Transverse colon (tissue), 4 donors: ENCODE measurements at regions not wholly inside any gene's neighbourhood (a gene's known extent, or its start where the extent isn't known, plus 50 kb on each side); places are given as distances from the start of the nearest gene placed in this dataset.
"Not testable (repeated sequence)": the region's sequence is repeated elsewhere in the genome, so short reads cannot be mapped to it uniquely, and the experiment has no call there.

ENCODE experiments used
- DNase-seq: peaks from one replicate; pipeline ENCODE4 v3.0.0-alpha.2; 2019
- H3K27ac ChIP-seq, 4 donors: fragments of 200-600 bp; sonication (generic); 2 replicates each; pipeline ENCODE4 v1.5.1; 2016 to 2018; ENCODE audit warnings: inconsistent platforms in 4 of 4
- H3K27me3 ChIP-seq: fragments of 200-600 bp; sonication (generic); 2 replicates; pipeline ENCODE4 v1.5.1; 2017; ENCODE audit warnings: inconsistent platforms
- H3K36me3 ChIP-seq, 4 donors: fragments of 200-600 bp; sonication (generic); 2 replicates each; pipeline ENCODE4 v1.5.1; 2017 to 2019; ENCODE audit warnings: inconsistent platforms in 4 of 4
- H3K4me1 ChIP-seq, 4 donors: fragments of 200-600 bp; sonication (generic); 2 replicates each; pipeline ENCODE4 v1.5.1; 2017 to 2020; ENCODE audit warnings: inconsistent platforms in 4 of 4
- H3K4me3 ChIP-seq, 4 donors: fragments of 200-600 bp; sonication (generic); 1 replicate in 1 of 4; 2 replicates in 3 of 4; pipeline versions ENCODE4 v1.5.1 to v1.6.1; 2017 to 2019; ENCODE audit warnings: inconsistent platforms in 4 of 4
- H3K9me3 ChIP-seq, 2 donors: fragments of 200-600 bp; sonication (generic); 2 replicates each; pipeline ENCODE4 v1.5.1; 2017 to 2019; ENCODE audit warnings: inconsistent platforms in 2 of 2
- CTCF ChIP-seq, 5 experiments: fragments of 200-600 bp in 3 of 5; fragments of 450-650 bp in 2 of 5; sonication (generic) in 3 of 5; IDR thresholded peaks; 1 replicate in 2 of 5; 2 replicates in 3 of 5; pipeline ENCODE4 v1.5.1; 2016 to 2017; ENCODE audit warnings: antibody characterized with exemption in 5 of 5, inconsistent platforms in 3 of 5, mild to moderate bottlenecking in 2 of 5, moderate library complexity in 1 of 5
- EP300 ChIP-seq: sonication (generic); formaldehyde crosslinking; IDR thresholded peaks from one replicate; pipeline ENCODE4 v1.6.1; 2017; ENCODE audit warnings: antibody characterized with exemption, low read depth
- POLR2A ChIP-seq: fragments of 450-650 bp; IDR thresholded peaks from one replicate; pipeline ENCODE4 v1.6.1; 2016; ENCODE audit warnings: antibody characterized with exemption, mild to moderate bottlenecking, moderate library complexity
- POLR2AphosphoS5 ChIP-seq, 3 donors: sonication (generic); formaldehyde crosslinking; IDR thresholded peaks; one replicate each; pipeline ENCODE4 v1.6.1; 2016; ENCODE audit warnings: antibody characterized with exemption in 3 of 3
- WGBS, 2 donors: methylation state at CpG; one replicate each; pipeline ENCODE4 v1.1.5; 2018; ENCODE audit warnings: low coverage in 1 of 2; 5-methylcytosine and 5-hydroxymethylcytosine counted together
- in situ Hi-C, 4 donors: fragments of 200-750 bp; cut with MboI; loops; one replicate each; pipeline versions ENCODE4 v1.15.0 to v1.15.1; 2017; ENCODE audit warnings: low sequenced_read_pairs in 3 of 4, low pct_ligation_motif_present in 1 of 4, low pct_unique_long_range_greater_than_20kb in 1 of 4
- intact Hi-C: fragments of 100-400 bp; cut with DNase I; formaldehyde crosslinking; loops from one replicate; pipeline ENCODE4 v1.15.1; 2023; ENCODE audit warnings: low total_unique reads

DNA sequence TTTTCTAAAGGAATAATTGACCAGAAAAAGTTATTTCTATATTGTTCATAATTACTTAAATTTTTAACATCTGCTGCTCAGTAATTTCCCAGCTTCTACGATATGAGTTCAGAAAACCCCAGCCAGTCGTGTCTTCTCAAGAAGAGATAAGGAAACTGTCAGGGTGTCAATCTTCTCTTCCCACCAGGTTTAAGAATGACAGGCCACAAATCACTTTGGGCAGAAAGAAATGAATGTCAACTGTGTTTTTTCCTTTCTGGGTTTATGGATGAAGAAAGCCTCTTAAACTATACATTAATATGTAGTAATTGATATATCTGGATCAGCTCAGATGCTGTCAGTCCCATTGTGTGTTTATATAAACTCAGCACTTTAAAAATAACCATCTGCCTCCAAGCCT, 453.2 kb upstream of the NUDT12 start:
- Histone ChIP-seq H3K9me3 (peaks cover 9% of the 10 kb centered on the region in 2 donors), H3K36me3 (no peaks in the 10 kb centered on the region), H3K27ac (no peak overlapping the region), H3K27me3 (no peaks in the 10 kb centered on the region), H3K4me1 (no peaks in the 10 kb centered on the region), H3K4me3 (no peak overlapping the region)
- in situ Hi-C loops, result no loop called here
- no peak for TF ChIP-seq EP300
- no peak for TF ChIP-seq POLR2AphosphoS5 (IDR thresholded peaks at IDR 0.05)
- TF ChIP-seq POLR2A, result no peak
- no peak for TF ChIP-seq CTCF (IDR thresholded peaks at IDR 0.05)
- 60 to 68% methylated on average over 2 of the region's 2 CpGs for WGBS, 2 donors
- DNase-seq, result no peak
- intact Hi-C loops, result no loop called here

DNA sequence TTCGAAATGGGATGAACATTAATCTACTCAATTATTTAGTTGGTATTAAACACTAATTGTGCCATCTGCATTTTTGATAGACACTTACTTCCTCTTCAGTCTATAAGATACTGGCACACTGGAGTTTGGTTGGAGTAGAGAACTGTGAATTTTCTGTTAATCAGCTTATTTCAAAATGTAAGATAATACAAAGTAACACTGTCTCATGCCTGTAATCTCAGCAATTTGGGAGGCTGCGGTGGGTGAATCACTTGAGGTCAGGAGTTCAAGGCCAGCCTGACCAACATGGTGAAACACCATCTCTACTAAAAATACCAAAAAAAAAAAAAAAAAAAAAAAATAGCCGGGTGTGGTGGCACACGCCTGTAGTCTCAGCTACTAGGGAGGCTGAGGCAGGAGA, 440.2 kb upstream of the NUDT12 start:
- H3K27me3 ChIP-seq, H3K9me3 ChIP-seq, in situ Hi-C loops, H3K4me1 ChIP-seq, intact Hi-C loops, DNase-seq, H3K4me3 ChIP-seq, H3K27ac ChIP-seq, H3K36me3 ChIP-seq: not testable (repeated sequence)
- WGBS, 2 donors, result 70 to 89% methylated on average over 2 to 4 of the region's 4 CpGs

- H3K36me3 ChIP-seq, result no peaks in the 10 kb centered on the region
- H3K4me1 ChIP-seq, result no peaks in the 10 kb centered on the region
- no peaks in the 10 kb centered on the region for H3K9me3 ChIP-seq
- TF ChIP-seq POLR2A (no peak), EP300 (no peak), CTCF (IDR thresholded peaks at IDR 0.05) (no peak)
- DNase-seq, result no peak
- WGBS, 2 donors, result 73 to 76% methylated on average over 2 of the region's 2 CpGs
- no peaks in the 10 kb centered on the region for H3K27me3 ChIP-seq
- H3K27ac ChIP-seq, result no peak overlapping the region
- no peak overlapping the region for H3K4me3 ChIP-seq
- intact Hi-C loops (no loop called here), in situ Hi-C loops (no loop called here)
Observed at GRCh38 chr5:104001136-104001535, 438.5 kb upstream of the NUDT12 start.

DNA sequence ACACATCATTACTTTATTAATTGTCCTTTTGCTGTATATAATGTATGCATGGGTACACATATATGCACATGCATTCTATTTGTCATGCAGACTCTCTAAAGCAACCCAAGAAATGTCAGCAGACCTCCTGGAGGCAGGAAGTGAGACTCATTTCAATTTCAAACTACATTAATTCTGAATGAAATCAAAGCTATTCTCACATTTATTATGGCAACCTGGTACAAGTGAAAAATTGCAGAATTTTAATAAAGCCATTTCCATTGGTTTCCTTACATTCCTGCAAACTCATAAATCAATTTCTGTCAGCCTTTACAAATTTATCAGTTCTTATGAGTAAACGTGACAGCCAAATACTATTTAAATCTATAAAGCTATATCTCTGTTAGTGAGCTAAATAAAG, 430.4 kb upstream of the NUDT12 start:
- TF ChIP-seq POLR2A, result no peak
- TF ChIP-seq POLR2AphosphoS5 (IDR thresholded peaks at IDR 0.05), result no peak
- 51 to 64% methylated on average over 1 of the region's 1 CpG for WGBS, 2 donors
- H3K4me1 ChIP-seq, result no peaks in the 10 kb centered on the region
- H3K27ac ChIP-seq, result no peak overlapping the region
- no peaks in the 10 kb centered on the region for H3K36me3 ChIP-seq
- no peak for DNase-seq
- intact Hi-C loops, result no loop called here
- no peaks in the 10 kb centered on the region for H3K9me3 ChIP-seq
- H3K27me3 ChIP-seq, result no peaks in the 10 kb centered on the region
- H3K4me3 ChIP-seq, result no peak overlapping the region
- in situ Hi-C loops, result no loop called here

GRCh38 chr5:103990064-103990463, 427.5 kb upstream of the NUDT12 start:
- WGBS, 2 donors, result 86 to 87% methylated on average over 4 of the region's 4 CpGs
- no peak overlapping the region for H3K27ac ChIP-seq
- in situ Hi-C loops (no loop called here), intact Hi-C loops (no loop called here)
- no peak for DNase-seq
- peaks cover 0 to 3% (median 0%) of the 10 kb centered on the region in 4 donors for H3K4me1 ChIP-seq
- no peaks in the 10 kb centered on the region for H3K36me3 ChIP-seq
- TF ChIP-seq POLR2A (no peak), CTCF (IDR thresholded peaks at IDR 0.05) (no peak), EP300 (no peak), POLR2AphosphoS5 (IDR thresholded peaks at IDR 0.05) (no peak)
- no peak overlapping the region for H3K4me3 ChIP-seq
- no peaks in the 10 kb centered on the region for H3K9me3 ChIP-seq
- H3K27me3 ChIP-seq, result no peaks in the 10 kb centered on the region
